SK-N-MC (cell line): ENCODE measurements at regions not wholly inside any gene's neighbourhood (a gene's known extent, or its start where the extent isn't known, plus 50 kb on each side); places are given as distances from the start of the nearest gene placed in this dataset.

Experiments used
- EZH2 ChIP-seq: fragments of 200-600 bp; sonication (generic); IDR thresholded peaks from one replicate; pipeline ENCODE4 v1.6.1; 2017; ENCODE audit warnings: antibody characterized with exemption
- FOXP2 ChIP-seq: optimal IDR thresholded peaks from 2 replicates; pipeline ENCODE3; 2011; ENCODE audit warnings: mild to moderate bottlenecking, moderate library complexity; ENCODE audit not compliant: insufficient read depth; ENCODE audit errors: extremely low read length, control extremely low read depth
- POLR2AphosphoS5 ChIP-seq: IDR thresholded peaks from 2 replicates; pipeline ENCODE4 v1.6.1; 2012; ENCODE audit warnings: mild to moderate bottlenecking, low read depth, low read length, borderline replicate concordance

DNA sequence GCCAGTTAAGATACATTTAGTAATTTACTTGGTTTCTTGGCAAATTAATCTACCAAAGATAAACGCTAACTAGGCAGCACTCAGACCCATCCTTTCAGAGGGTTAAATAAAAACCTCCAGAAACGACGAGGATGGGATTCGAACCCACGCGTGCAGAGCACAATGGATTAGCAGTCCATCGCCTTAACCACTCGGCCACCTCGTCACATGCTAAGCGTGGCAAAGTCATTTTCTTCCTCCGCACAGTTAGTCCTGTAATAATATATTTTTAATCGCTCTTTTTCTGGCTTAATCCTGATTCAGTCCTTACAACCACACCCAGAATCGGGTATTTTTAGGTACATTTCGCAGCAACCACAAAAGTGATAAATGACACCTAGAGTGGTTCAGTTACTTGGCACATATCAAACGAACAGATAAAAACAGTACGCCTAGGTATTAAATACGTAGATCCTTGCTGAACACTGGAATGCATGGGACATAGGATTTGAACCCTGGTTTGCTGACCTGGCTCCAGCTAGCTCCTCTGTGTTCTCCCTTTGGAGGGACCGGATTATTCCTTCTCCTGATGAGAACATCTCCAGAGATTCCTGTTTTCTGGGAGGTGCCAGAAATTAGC, 71.6 kb downstream of the GPX5 start:
- no peak for TF ChIP-seq EZH2
- TF ChIP-seq POLR2AphosphoS5 = no peak
- no peak for TF ChIP-seq FOXP2
